GM23338 (cell line): ENCODE measurements at regions not wholly inside any gene's neighbourhood (a gene's known extent, or its start where the extent isn't known, plus 50 kb on each side); places are given as distances from the start of the nearest gene placed in this dataset.

Experiments
- EZH2 ChIP-seq: fragments of 200-600 bp; sonication (generic); IDR thresholded peaks from one replicate; pipeline ENCODE4 v1.8.0; 2017; ENCODE audit warnings: antibody characterized with exemption, mild to moderate bottlenecking, low read depth; ENCODE audit not compliant: unreplicated experiment
- JUNB ChIP-seq: IDR thresholded peaks from one replicate; pipeline ENCODE4 v1.6.1; 2016; ENCODE audit warnings: antibody characterized with exemption; ENCODE audit not compliant: unreplicated experiment
- TF ChIP-seq, protein P1 (sequence below), 2 experiments: fragments of 200-600 bp in 1 of 2; sonication (generic) in 1 of 2; conservative IDR thresholded peaks; 2 replicates each; pipeline versions ENCODE4 v1.5.1 to v1.6.1; 2016 to 2017; ENCODE audit warnings: antibody characterized with exemption in 2 of 2, low read depth in 2 of 2, mild to moderate bottlenecking in 2 of 2, moderate library complexity in 1 of 2

- TF ChIP-seq, protein P1, sequence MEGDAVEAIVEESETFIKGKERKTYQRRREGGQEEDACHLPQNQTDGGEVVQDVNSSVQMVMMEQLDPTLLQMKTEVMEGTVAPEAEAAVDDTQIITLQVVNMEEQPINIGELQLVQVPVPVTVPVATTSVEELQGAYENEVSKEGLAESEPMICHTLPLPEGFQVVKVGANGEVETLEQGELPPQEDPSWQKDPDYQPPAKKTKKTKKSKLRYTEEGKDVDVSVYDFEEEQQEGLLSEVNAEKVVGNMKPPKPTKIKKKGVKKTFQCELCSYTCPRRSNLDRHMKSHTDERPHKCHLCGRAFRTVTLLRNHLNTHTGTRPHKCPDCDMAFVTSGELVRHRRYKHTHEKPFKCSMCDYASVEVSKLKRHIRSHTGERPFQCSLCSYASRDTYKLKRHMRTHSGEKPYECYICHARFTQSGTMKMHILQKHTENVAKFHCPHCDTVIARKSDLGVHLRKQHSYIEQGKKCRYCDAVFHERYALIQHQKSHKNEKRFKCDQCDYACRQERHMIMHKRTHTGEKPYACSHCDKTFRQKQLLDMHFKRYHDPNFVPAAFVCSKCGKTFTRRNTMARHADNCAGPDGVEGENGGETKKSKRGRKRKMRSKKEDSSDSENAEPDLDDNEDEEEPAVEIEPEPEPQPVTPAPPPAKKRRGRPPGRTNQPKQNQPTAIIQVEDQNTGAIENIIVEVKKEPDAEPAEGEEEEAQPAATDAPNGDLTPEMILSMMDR (conservative IDR thresholded peaks at IDR 0.05; ENCODE audit: low read depth in 2 of 2) = no peak
- TF ChIP-seq EZH2 = no peak
- TF ChIP-seq JUNB = no peak
Observed at GRCh38 chr22:45105281-45105702, 58.4 kb upstream of the NUP50 start.
